ENCODE measurements at regions not wholly inside any gene's neighbourhood (a gene's known extent, or its start where the extent isn't known, plus 50 kb on each side); places are given as distances from the start of the nearest gene placed in this dataset.

GRCh38 chr13:107992542-107992941, 222.8 kb downstream of the LIG4 start:
- ChIA-PET POLR2A (no interaction called here), CTCF (no interaction called here)
- no peak for DNase-seq (ENCODE audit: low spot score)
- no peaks in the 10 kb centered on the region for H3K27me3 Mint-ChIP-seq (ENCODE audit: low read depth)
- no peak overlapping the region for H3K4me3 Mint-ChIP-seq
- H3K9me3 Mint-ChIP-seq: peaks cover 16% of the 10 kb centered on the region
- H3K27ac Mint-ChIP-seq: no peak overlapping the region
- TF ChIP-seq NR1H2 (CRISPR knock-in tag; IDR thresholded peaks at IDR 0.05): no peak
- no peak for TF ChIP-seq NFE2L1 (CRISPR knock-in tag; IDR thresholded peaks at IDR 0.05)
- no peak for TF ChIP-seq AFF4 (CRISPR knock-in tag; IDR thresholded peaks at IDR 0.05; ENCODE audit: borderline replicate concordance)
- no peak for TF ChIP-seq ATF2 (CRISPR knock-in tag; IDR thresholded peaks at IDR 0.05; ENCODE audit: borderline replicate concordance, low read depth)
- TF ChIP-seq PREB (CRISPR knock-in tag; IDR thresholded peaks at IDR 0.05; ENCODE audit: borderline replicate concordance): no peak
- no peak for TF ChIP-seq ELF4 (CRISPR knock-in tag; IDR thresholded peaks at IDR 0.05; ENCODE audit: low read depth)
- no peak for TF ChIP-seq GABPB1 (CRISPR knock-in tag; IDR thresholded peaks at IDR 0.05)
- TF ChIP-seq ZNF396 (CRISPR knock-in tag; IDR thresholded peaks at IDR 0.05; ENCODE audit: borderline replicate concordance): no peak
- TF ChIP-seq AR (CRISPR knock-in tag; IDR thresholded peaks at IDR 0.05): no peak
- TF ChIP-seq FOXK1 (CRISPR knock-in tag; IDR thresholded peaks at IDR 0.05): no peak
- TF ChIP-seq ZNF232 (CRISPR knock-in tag; IDR thresholded peaks at IDR 0.05): no peak
- no peak for TF ChIP-seq FOXP4 (CRISPR knock-in tag; IDR thresholded peaks at IDR 0.05)
- TF ChIP-seq MAX (CRISPR knock-in tag; IDR thresholded peaks at IDR 0.05): no peak
- no peaks in the 10 kb centered on the region for H3K4me1 Mint-ChIP-seq
- no peak for ATAC-seq
- H3K36me3 Mint-ChIP-seq: no peaks in the 10 kb centered on the region

- no peak overlapping the region for H3K4me3 Mint-ChIP-seq
- H3K36me3 Mint-ChIP-seq: no peaks in the 10 kb centered on the region
- H3K27ac Mint-ChIP-seq: no peak overlapping the region
- DNase-seq (ENCODE audit: low spot score): no peak
- ChIA-PET POLR2A (no interaction called here), CTCF (interaction anchor here (1.2 kb wide), 1 partner anchor 179 kb away, joined by 4 read pairs; no protein-coding TSS in a partner anchor)
- H3K27me3 Mint-ChIP-seq (ENCODE audit: low read depth): no peaks in the 10 kb centered on the region
- no peaks in the 10 kb centered on the region for H3K4me1 Mint-ChIP-seq
- ATAC-seq: peak; percentile 78
- no peaks in the 10 kb centered on the region for H3K9me3 Mint-ChIP-seq
- TF ChIP-seq GRHL2 (CRISPR knock-in tag; IDR thresholded peaks at IDR 0.05; ENCODE audit: insufficient replicate concordance, severe bottlenecking) (no peak), ZNF423 (CRISPR knock-in tag; IDR thresholded peaks at IDR 0.05) (no peak), CDX4 (CRISPR knock-in tag; IDR thresholded peaks at IDR 0.05; ENCODE audit: borderline replicate concordance) (no peak), ZNF281 (CRISPR knock-in tag; IDR thresholded peaks at IDR 0.05) (no peak), CBFB (CRISPR knock-in tag; IDR thresholded peaks at IDR 0.05; ENCODE audit: low read depth) (no peak)
These were observed 238.2 kb downstream of the LIG4 start for GRCh38 chr13:107977071-107977574.
